OCI-LY3 (cell line): ENCODE measurements at regions not wholly inside any gene's neighbourhood (a gene's known extent, or its start where the extent isn't known, plus 50 kb on each side); places are given as distances from the start of the nearest gene placed in this dataset.

ENCODE experiments used
- H2AFZ ChIP-seq: fragments of 200-600, 300-600 bp; shearing (Covaris generic); 2 replicates; pipeline ENCODE4 v1.6.0; 2014; ENCODE audit warnings: antibody characterized with exemption, low read depth, low read length
- H3K27ac ChIP-seq: fragments of 200-600, 300-600 bp; sonication (generic); 2 replicates; pipeline ENCODE4 v1.5.1; 2014; ENCODE audit warnings: mild to moderate bottlenecking, low read length, moderate library complexity, mixed read lengths
- H3K27me3 ChIP-seq: fragments of 200-600, 300-600 bp; sonication (generic); 2 replicates; pipeline ENCODE4 v1.6.1; 2014; ENCODE audit warnings: low read depth, low read length, mixed read lengths
- H3K36me3 ChIP-seq: fragments of 200-600, 300-600 bp; sonication (generic); replicated peaks from 2 replicates; pipeline ENCODE3; 2014; ENCODE audit warnings: low read depth, low read length, mixed read lengths
- H3K4me1 ChIP-seq: fragments of 300-600, 200-600 bp; sonication (generic); 2 replicates; pipeline ENCODE4 v1.6.1; 2014; ENCODE audit warnings: low read length, mixed read lengths
- H3K4me2 ChIP-seq: fragments of 200-600, 300-600 bp; sonication (generic); 2 replicates; pipeline ENCODE4 v1.6.1; 2014; ENCODE audit warnings: low read length, mixed read lengths
- H3K4me3 ChIP-seq: fragments of 300-600, 200-600 bp; sonication (generic); 2 replicates; pipeline ENCODE4 v1.5.1; 2014; ENCODE audit warnings: antibody characterized with exemption, mild to moderate bottlenecking, low read length, moderate library complexity
- H3K79me2 ChIP-seq: fragments of 300-600, 200-600 bp; shearing (Covaris generic); 2 replicates; pipeline ENCODE4 v1.6.1; 2014; ENCODE audit warnings: mild to moderate bottlenecking, low read length, mixed read lengths
- H3K9ac ChIP-seq: fragments of 300-600, 200-600 bp; shearing (Covaris generic); 2 replicates; pipeline ENCODE4 v1.6.0; 2014; ENCODE audit warnings: mild to moderate bottlenecking, low read length, moderate library complexity
- H3K9me3 ChIP-seq: fragments of 200-600, 300-600 bp; shearing (Covaris generic); 2 replicates; pipeline ENCODE4 v1.6.1; 2014; ENCODE audit warnings: low read length, mixed read lengths; ENCODE audit not compliant: insufficient read depth
- H4K20me1 ChIP-seq: fragments of 200-600, 300-600 bp; sonication (generic); 2 replicates; pipeline ENCODE4 v1.6.1; 2016; ENCODE audit warnings: low read length, mixed read lengths; ENCODE audit not compliant: insufficient read depth
- CTCF ChIP-seq: fragments of 200-600, 300-600 bp; sonication (generic); IDR thresholded peaks from 2 replicates; pipeline ENCODE4 v1.5.1; 2014; ENCODE audit warnings: antibody characterized with exemption, low read length, low read depth
- EZH2phosphoT487 ChIP-seq: fragments of 200-600 bp; shearing (Covaris generic); IDR thresholded peaks from 2 replicates; pipeline ENCODE4 v1.6.1; 2018; ENCODE audit warnings: antibody characterized with exemption, mixed run types, low read depth

- Histone ChIP-seq H4K20me1 (no peaks in the 10 kb centered on the region), H3K9ac (no peak overlapping the region), H3K79me2 (no peaks in the 10 kb centered on the region), H3K27ac (no peak overlapping the region), H3K9me3 (no peaks in the 10 kb centered on the region), H2AFZ (no peak overlapping the region), H3K36me3 (no peaks in the 10 kb centered on the region), H3K4me3 (no peak overlapping the region), H3K4me2 (no peak overlapping the region), H3K4me1 (no peaks in the 10 kb centered on the region), H3K27me3 (no peaks in the 10 kb centered on the region; the same call in 1 of the 2 replicates)
- TF ChIP-seq EZH2phosphoT487 (no peak), CTCF (no peak)
These were observed 91.5 kb upstream of the PDE1C start for GRCh38 chr7:32161708-32162107.

GRCh38 chr7:32158751-32159745, 88.8 kb upstream of the PDE1C start:
- no peak overlapping the region for H3K27ac ChIP-seq
- no peak overlapping the region for H3K4me2 ChIP-seq
- no peaks in the 10 kb centered on the region for H3K4me1 ChIP-seq
- no peak overlapping the region for H3K9ac ChIP-seq
- H3K36me3 ChIP-seq, result no peaks in the 10 kb centered on the region
- no peak overlapping the region for H2AFZ ChIP-seq
- TF ChIP-seq EZH2phosphoT487 (no peak), CTCF (no peak)
- no peaks in the 10 kb centered on the region; the same call in 1 of the 2 replicates for H3K27me3 ChIP-seq
- H4K20me1 ChIP-seq, result no peaks in the 10 kb centered on the region
- H3K9me3 ChIP-seq, result no peaks in the 10 kb centered on the region
- no peaks in the 10 kb centered on the region for H3K79me2 ChIP-seq
- no peak overlapping the region for H3K4me3 ChIP-seq

- H3K27ac ChIP-seq, result no peak overlapping the region
- no peak for TF ChIP-seq CTCF
- no peak for TF ChIP-seq EZH2phosphoT487
- no peak overlapping the region for H3K9ac ChIP-seq
- no peaks in the 10 kb centered on the region for H3K36me3 ChIP-seq
- H4K20me1 ChIP-seq, result no peaks in the 10 kb centered on the region
- no peak overlapping the region for H3K4me2 ChIP-seq
- no peak overlapping the region for H2AFZ ChIP-seq
- no peaks in the 10 kb centered on the region for H3K9me3 ChIP-seq
- H3K4me3 ChIP-seq, result no peak overlapping the region
- H3K79me2 ChIP-seq, result no peaks in the 10 kb centered on the region
- no peaks in the 10 kb centered on the region; the same call in 1 of the 2 replicates for H3K27me3 ChIP-seq
- no peaks in the 10 kb centered on the region for H3K4me1 ChIP-seq
These were observed 87.9 kb upstream of the PDE1C start for GRCh38 chr7:32158076-32158475.

GRCh38 chr7:32155712-32156111, 85.5 kb upstream of the PDE1C start:
- no peaks in the 10 kb centered on the region for H3K79me2 ChIP-seq
- TF ChIP-seq EZH2phosphoT487 (no peak), CTCF (no peak)
- no peak overlapping the region for H3K4me3 ChIP-seq
- no peaks in the 10 kb centered on the region for H4K20me1 ChIP-seq
- no peak overlapping the region for H3K9ac ChIP-seq
- H3K9me3 ChIP-seq, result no peaks in the 10 kb centered on the region
- no peaks in the 10 kb centered on the region for H3K4me1 ChIP-seq
- H3K27ac ChIP-seq, result no peak overlapping the region
- H2AFZ ChIP-seq, result no peak overlapping the region
- H3K27me3 ChIP-seq, result no peaks in the 10 kb centered on the region; the same call in 1 of the 2 replicates
- H3K36me3 ChIP-seq, result no peaks in the 10 kb centered on the region
- no peak overlapping the region for H3K4me2 ChIP-seq
